ENCODE measurements at regions not wholly inside any gene's neighbourhood (a gene's known extent, or its start where the extent isn't known, plus 50 kb on each side); places are given as distances from the start of the nearest gene placed in this dataset.

- TF ChIP-seq CTCF (IDR thresholded peaks at IDR 0.05), result no peak
- no peak for TF ChIP-seq POLR2A (IDR thresholded peaks at IDR 0.05)
- TF ChIP-seq POLR2AphosphoS5 (IDR thresholded peaks at IDR 0.05), result no peak
- no peak for TF ChIP-seq EP300 (IDR thresholded peaks at IDR 0.05)
These were observed 62.4 kb upstream of the RGS1 start for GRCh38 chr1:192513196-192513595.

Data from gastroesophageal sphincter (tissue), 3 donors.